ENCODE measurements at regions not wholly inside any gene's neighbourhood (a gene's known extent, or its start where the extent isn't known, plus 50 kb on each side); places are given as distances from the start of the nearest gene placed in this dataset.

- H3K36me3 ChIP-seq (ENCODE audit: control insufficient read depth, insufficient read depth, low read length): no peaks in the 10 kb centered on the region
- H3K9me3 ChIP-seq (ENCODE audit: control insufficient read depth, low read length): no peaks in the 10 kb centered on the region
- no peak overlapping the region for H3K4me3 ChIP-seq (ENCODE audit: extremely low read depth, insufficient read depth, low read length, poor library complexity, severe bottlenecking)
- no peaks in the 10 kb centered on the region for H3K4me1 ChIP-seq (ENCODE audit: control insufficient read depth, insufficient read depth, low read length, poor library complexity, severe bottlenecking)
- H3K27ac ChIP-seq (ENCODE audit: low read depth, low read length, severe bottlenecking): no peak overlapping the region
- 83 to 85% methylated on average over 3 of the region's 4 CpGs for WGBS, 2 experiments (ENCODE audit: insufficient coverage in 2 of 2)
Measured at GRCh38 chr4:164011791-164012190, 517.3 kb downstream of the TMA16 start.

GRCh38 chr4:164012396-164013027, 518.0 kb downstream of the TMA16 start:
- H3K27ac ChIP-seq (ENCODE audit: low read depth, low read length, severe bottlenecking): no peak overlapping the region
- no peaks in the 10 kb centered on the region for H3K36me3 ChIP-seq (ENCODE audit: control insufficient read depth, insufficient read depth, low read length)
- no peaks in the 10 kb centered on the region for H3K9me3 ChIP-seq (ENCODE audit: control insufficient read depth, low read length)
- no peaks in the 10 kb centered on the region for H3K4me1 ChIP-seq (ENCODE audit: control insufficient read depth, insufficient read depth, low read length, poor library complexity, severe bottlenecking)
- 0% methylated on average over 1 of the region's 3 CpGs; no CpG with 5 or more reads in 1 of the 2 experiments for WGBS, 2 experiments (ENCODE audit: insufficient coverage in 2 of 2)
- H3K4me3 ChIP-seq (ENCODE audit: extremely low read depth, insufficient read depth, low read length, poor library complexity, severe bottlenecking): no peak overlapping the region

- Histone ChIP-seq H3K27ac (ENCODE audit: low read depth, low read length, severe bottlenecking) (no peak overlapping the region), H3K4me3 (ENCODE audit: extremely low read depth, insufficient read depth, low read length, poor library complexity, severe bottlenecking) (no peak overlapping the region), H3K9me3 (ENCODE audit: control insufficient read depth, low read length) (no peaks in the 10 kb centered on the region), H3K4me1 (ENCODE audit: control insufficient read depth, insufficient read depth, low read length, poor library complexity, severe bottlenecking) (no peaks in the 10 kb centered on the region), H3K36me3 (ENCODE audit: control insufficient read depth, insufficient read depth, low read length) (no peaks in the 10 kb centered on the region)
Measured at GRCh38 chr4:164021947-164022346, 527.5 kb downstream of the TMA16 start.

- Histone ChIP-seq H3K4me1 (ENCODE audit: control insufficient read depth, insufficient read depth, low read length, poor library complexity, severe bottlenecking) (no peaks in the 10 kb centered on the region), H3K36me3 (ENCODE audit: control insufficient read depth, insufficient read depth, low read length) (no peaks in the 10 kb centered on the region), H3K9me3 (ENCODE audit: control insufficient read depth, low read length) (no peaks in the 10 kb centered on the region), H3K27ac (ENCODE audit: low read depth, low read length, severe bottlenecking) (no peak overlapping the region), H3K4me3 (ENCODE audit: extremely low read depth, insufficient read depth, low read length, poor library complexity, severe bottlenecking) (no peak overlapping the region)
Measured at GRCh38 chr4:164023214-164023613, 528.7 kb downstream of the TMA16 start.

GRCh38 chr4:164027805-164028204, 533.3 kb downstream of the TMA16 start:
- no peaks in the 10 kb centered on the region for H3K9me3 ChIP-seq (ENCODE audit: control insufficient read depth, low read length)
- no peak overlapping the region for H3K27ac ChIP-seq (ENCODE audit: low read depth, low read length, severe bottlenecking)
- WGBS, 2 experiments (ENCODE audit: insufficient coverage in 2 of 2): no CpG with 5 or more reads among the region's 1 CpG
- H3K4me1 ChIP-seq (ENCODE audit: control insufficient read depth, insufficient read depth, low read length, poor library complexity, severe bottlenecking): no peaks in the 10 kb centered on the region
- no peaks in the 10 kb centered on the region for H3K36me3 ChIP-seq (ENCODE audit: control insufficient read depth, insufficient read depth, low read length)
- H3K4me3 ChIP-seq (ENCODE audit: extremely low read depth, insufficient read depth, low read length, poor library complexity, severe bottlenecking): no peak overlapping the region

- no CpG with 5 or more reads among the region's 1 CpG for WGBS, 2 experiments (ENCODE audit: insufficient coverage in 2 of 2)
- Histone ChIP-seq H3K27ac (ENCODE audit: low read depth, low read length, severe bottlenecking) (no peak overlapping the region), H3K36me3 (ENCODE audit: control insufficient read depth, insufficient read depth, low read length) (no peaks in the 10 kb centered on the region), H3K4me3 (ENCODE audit: extremely low read depth, insufficient read depth, low read length, poor library complexity, severe bottlenecking) (no peak overlapping the region), H3K4me1 (ENCODE audit: control insufficient read depth, insufficient read depth, low read length, poor library complexity, severe bottlenecking) (no peaks in the 10 kb centered on the region), H3K9me3 (ENCODE audit: control insufficient read depth, low read length) (peaks cover 14% of the 10 kb centered on the region)
Measured at GRCh38 chr4:164039482-164039881, 545.0 kb downstream of the TMA16 start.

- H3K4me1 ChIP-seq (ENCODE audit: control insufficient read depth, insufficient read depth, low read length, poor library complexity, severe bottlenecking): peaks cover 2% of the 10 kb centered on the region
- no peaks in the 10 kb centered on the region for H3K36me3 ChIP-seq (ENCODE audit: control insufficient read depth, insufficient read depth, low read length)
- H3K9me3 ChIP-seq (ENCODE audit: control insufficient read depth, low read length): no peaks in the 10 kb centered on the region
- no peak overlapping the region for H3K27ac ChIP-seq (ENCODE audit: low read depth, low read length, severe bottlenecking)
- WGBS, 2 experiments (ENCODE audit: insufficient coverage in 2 of 2): 92 to 100% methylated on average over 1 to 2 of the region's 6 CpGs
- no peak overlapping the region for H3K4me3 ChIP-seq (ENCODE audit: extremely low read depth, insufficient read depth, low read length, poor library complexity, severe bottlenecking)
Measured at GRCh38 chr4:164056426-164057142, 562.1 kb downstream of the TMA16 start.

- H3K9me3 ChIP-seq (ENCODE audit: control insufficient read depth, low read length): no peaks in the 10 kb centered on the region
- H3K27ac ChIP-seq (ENCODE audit: low read depth, low read length, severe bottlenecking): no peak overlapping the region
- WGBS, 2 experiments (ENCODE audit: insufficient coverage in 2 of 2): 100% methylated on average over 1 to 2 of the region's 5 CpGs
- peaks cover 2% of the 10 kb centered on the region for H3K4me1 ChIP-seq (ENCODE audit: control insufficient read depth, insufficient read depth, low read length, poor library complexity, severe bottlenecking)
- no peak overlapping the region for H3K4me3 ChIP-seq (ENCODE audit: extremely low read depth, insufficient read depth, low read length, poor library complexity, severe bottlenecking)
- H3K36me3 ChIP-seq (ENCODE audit: control insufficient read depth, insufficient read depth, low read length): no peaks in the 10 kb centered on the region
Measured at GRCh38 chr4:164058776-164059445, 564.4 kb downstream of the TMA16 start.

- Histone ChIP-seq H3K4me1 (ENCODE audit: control insufficient read depth, insufficient read depth, low read length, poor library complexity, severe bottlenecking) (peaks cover 2% of the 10 kb centered on the region), H3K4me3 (ENCODE audit: extremely low read depth, insufficient read depth, low read length, poor library complexity, severe bottlenecking) (no peak overlapping the region), H3K9me3 (ENCODE audit: control insufficient read depth, low read length) (no peaks in the 10 kb centered on the region), H3K36me3 (ENCODE audit: control insufficient read depth, insufficient read depth, low read length) (no peaks in the 10 kb centered on the region), H3K27ac (ENCODE audit: low read depth, low read length, severe bottlenecking) (no peak overlapping the region)
- WGBS, 2 experiments (ENCODE audit: insufficient coverage in 2 of 2): 100% methylated on average over 1 of the region's 3 CpGs; no CpG with 5 or more reads in 1 of the 2 experiments
Measured at GRCh38 chr4:164060456-164060855, 566.0 kb downstream of the TMA16 start.

GRCh38 chr4:164068392-164068791, 573.9 kb downstream of the TMA16 start:
- Histone ChIP-seq H3K4me3 (ENCODE audit: extremely low read depth, insufficient read depth, low read length, poor library complexity, severe bottlenecking) (no peak overlapping the region), H3K36me3 (ENCODE audit: control insufficient read depth, insufficient read depth, low read length) (no peaks in the 10 kb centered on the region), H3K4me1 (ENCODE audit: control insufficient read depth, insufficient read depth, low read length, poor library complexity, severe bottlenecking) (no peaks in the 10 kb centered on the region), H3K9me3 (ENCODE audit: control insufficient read depth, low read length) (no peaks in the 10 kb centered on the region), H3K27ac (ENCODE audit: low read depth, low read length, severe bottlenecking) (no peak overlapping the region)
- WGBS, 2 experiments (ENCODE audit: insufficient coverage in 2 of 2): 90 to 95% methylated on average over 9 to 15 of the region's 18 CpGs

GRCh38 chr4:164070625-164071024, 576.1 kb downstream of the TMA16 start:
- WGBS, 2 experiments (ENCODE audit: insufficient coverage in 2 of 2): 80 to 95% methylated on average over 1 to 3 of the region's 4 CpGs
- Histone ChIP-seq H3K36me3 (ENCODE audit: control insufficient read depth, insufficient read depth, low read length) (no peaks in the 10 kb centered on the region), H3K27ac (ENCODE audit: low read depth, low read length, severe bottlenecking) (no peak overlapping the region)

More at GRCh38 chr4:164070625-164071024, 576.1 kb downstream of the TMA16 start:
- H3K4me1 ChIP-seq (ENCODE audit: control insufficient read depth, insufficient read depth, low read length, poor library complexity, severe bottlenecking): no peaks in the 10 kb centered on the region
- no peak overlapping the region for H3K4me3 ChIP-seq (ENCODE audit: extremely low read depth, insufficient read depth, low read length, poor library complexity, severe bottlenecking)
- no peaks in the 10 kb centered on the region for H3K9me3 ChIP-seq (ENCODE audit: control insufficient read depth, low read length)
